ENCODE measurements at regions not wholly inside any gene's neighbourhood (a gene's known extent, or its start where the extent isn't known, plus 50 kb on each side); places are given as distances from the start of the nearest gene placed in this dataset.
A peak's percentile ranks its signal among the peaks of the same experiment; 100 is the strongest.

- no peak overlapping the region for H3K23ac ChIP-seq (ENCODE audit: insufficient read length, low read depth, low read length)
- no peaks in the 10 kb centered on the region for H3K27me3 ChIP-seq (ENCODE audit: insufficient read depth, low read length)
- H3K4me2 ChIP-seq (ENCODE audit: insufficient read depth, insufficient read length, low read length): no peak overlapping the region
- Mint-ChIP-seq H3K27ac (peak overlapping the region in 1 of 3 experiments; percentile 92; a peak in 1 of 7 replicates), H3K36me3 (ENCODE audit: insufficient read depth in 1 of 3, low read depth in 3 of 3) (no peaks in the 10 kb centered on the region), H3K4me1 (peaks cover 2 to 7% of the 10 kb centered on the region in 2 experiments), H3K4me3 (no peak overlapping the region), H3K27me3 (ENCODE audit: low read depth) (no peaks in the 10 kb centered on the region), H3K9me3 (no peaks in the 10 kb centered on the region)
- no peak overlapping the region for H3K18ac ChIP-seq (ENCODE audit: insufficient read length, low read depth, low read length)
- H2BK5ac ChIP-seq (ENCODE audit: insufficient read length, low read length): no peak overlapping the region
- H2AFZ ChIP-seq (ENCODE audit: low read length): no peak overlapping the region
- H4K8ac ChIP-seq (replicated peaks; ENCODE audit: insufficient read length, low read depth, low read length): no peak overlapping the region
- H3K4me1 ChIP-seq (ENCODE audit: insufficient read depth, low read length): no peaks in the 10 kb centered on the region; the same call in 1 of the 2 replicates
- H3K4ac ChIP-seq (ENCODE audit: low read depth, low read length): no peak overlapping the region
- no peak overlapping the region for H3T11ph ChIP-seq (ENCODE audit: low read length)
- TF ChIP-seq CTCF (conservative IDR thresholded peaks at IDR 0.05): no peak
- no peak overlapping the region for H2BK12ac ChIP-seq (ENCODE audit: insufficient read length, low read depth, low read length)
- no peak overlapping the region for H2BK20ac ChIP-seq (ENCODE audit: low read depth, low read length, poor library complexity, severe bottlenecking)
- no peak overlapping the region for H3K9ac ChIP-seq (ENCODE audit: extremely low read depth, insufficient read length, low read length)
- no peak overlapping the region for H4K91ac ChIP-seq (ENCODE audit: insufficient read length, low read depth, low read length)
- no peak overlapping the region for H3K14ac ChIP-seq (ENCODE audit: insufficient read depth, low read length)
- no peaks in the 10 kb centered on the region for H3K79me2 ChIP-seq (ENCODE audit: insufficient read depth, low read length)
- no CpG with 5 or more reads among the region's 3 CpGs for WGBS (ENCODE audit: extremely low coverage, insufficient read length, low lambda C conversion rate)
- no peak overlapping the region for H3K27ac ChIP-seq (ENCODE audit: insufficient read length, low read depth, low read length)
- H2BK120ac ChIP-seq (ENCODE audit: low read depth, low read length, poor library complexity, severe bottlenecking): no peak overlapping the region
- no peak overlapping the region for H3K56ac ChIP-seq (ENCODE audit: insufficient read length, low read depth, low read length)
- H3K23me2 ChIP-seq (ENCODE audit: insufficient read length, low read depth, low read length, poor library complexity, severe bottlenecking): no peaks in the 10 kb centered on the region
- no peak overlapping the region for H2AK5ac ChIP-seq (ENCODE audit: insufficient read length, low read length)
- H4K5ac ChIP-seq (ENCODE audit: insufficient read length, low read depth, low read length): no peak overlapping the region
- no peaks in the 10 kb centered on the region for H4K20me1 ChIP-seq (ENCODE audit: control insufficient read depth, insufficient read depth, insufficient read length)
- no peaks in the 10 kb centered on the region for H3K9me3 ChIP-seq (ENCODE audit: control insufficient read depth, low read depth, low read length)
- H2BK15ac ChIP-seq (ENCODE audit: low read depth, low read length): no peak overlapping the region
- no peaks in the 10 kb centered on the region for H3K79me1 ChIP-seq (ENCODE audit: insufficient read depth, low read depth, low read length, poor library complexity, severe bottlenecking)
- no peak for DNase-seq
These were observed 87.1 kb upstream of the TNFAIP3 start for GRCh38 chr6:137779982-137780381.

Measured in H9 (cell line).